ENCODE measurements at regions not wholly inside any gene's neighbourhood (a gene's known extent, or its start where the extent isn't known, plus 50 kb on each side); places are given as distances from the start of the nearest gene placed in this dataset.
"Not testable (repeated sequence)": the region's sequence is repeated elsewhere in the genome, so short reads cannot be mapped to it uniquely, and the experiment has no call there.

DNA sequence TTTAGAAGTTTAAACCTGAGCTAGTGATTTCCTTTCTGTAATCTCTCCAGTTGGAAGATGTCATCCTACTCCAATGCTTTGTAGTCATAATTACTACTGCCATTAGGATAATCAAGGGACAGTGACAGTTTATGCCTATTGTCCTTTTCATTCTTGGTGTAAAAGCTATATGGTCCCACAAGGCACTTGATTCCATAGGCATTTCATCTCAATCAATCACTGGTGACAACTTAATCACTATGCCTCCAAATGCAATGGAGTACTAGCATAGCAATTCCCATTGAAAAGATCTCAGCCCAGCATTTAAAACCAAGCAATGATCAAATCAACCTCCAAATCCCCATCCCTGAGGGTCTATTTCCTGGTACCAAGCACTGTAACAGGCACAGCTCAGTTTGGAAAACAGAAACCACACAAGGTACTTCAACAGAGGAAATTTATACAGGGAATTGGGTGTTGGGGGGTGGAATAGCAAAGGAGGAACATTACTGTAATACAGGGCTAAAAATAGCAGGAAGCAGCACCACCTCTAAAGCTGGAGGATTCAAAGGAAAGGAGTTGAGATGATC, 51.0 kb downstream of the FHIP2A start:
- no peak for DNase-seq (ENCODE audit: low spot score)

DNA sequence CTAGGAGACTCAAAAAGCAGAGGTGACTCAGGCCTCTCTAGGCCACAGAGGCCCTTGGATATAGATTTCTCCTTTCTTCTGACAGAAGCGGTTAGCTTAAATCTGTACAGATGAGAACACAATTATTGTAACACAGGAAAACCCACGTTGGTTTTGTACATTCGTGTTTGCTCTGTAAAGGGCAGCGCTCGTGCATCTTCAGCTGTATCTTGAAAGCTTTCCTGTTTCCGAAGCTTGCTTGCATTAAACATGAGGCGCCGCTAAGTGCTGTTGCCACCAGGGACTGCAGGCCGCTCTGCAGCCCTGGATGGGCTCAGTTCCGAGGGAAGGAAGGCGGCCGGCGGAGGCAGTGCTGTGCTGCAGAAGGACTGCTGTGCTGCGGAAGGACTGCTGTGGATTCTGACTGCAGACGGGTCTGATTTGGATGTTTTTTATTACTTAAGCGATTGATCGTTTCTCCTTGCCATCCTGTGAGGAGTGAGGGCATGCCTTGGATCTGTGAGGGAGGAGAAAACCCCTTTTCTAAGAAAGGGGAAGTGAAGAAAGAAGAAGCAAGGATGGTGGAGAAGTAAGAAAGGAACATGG, 53.3 kb downstream of the FHIP2A start:
- DNase-seq (ENCODE audit: low spot score) = peak; percentile 13

DNA sequence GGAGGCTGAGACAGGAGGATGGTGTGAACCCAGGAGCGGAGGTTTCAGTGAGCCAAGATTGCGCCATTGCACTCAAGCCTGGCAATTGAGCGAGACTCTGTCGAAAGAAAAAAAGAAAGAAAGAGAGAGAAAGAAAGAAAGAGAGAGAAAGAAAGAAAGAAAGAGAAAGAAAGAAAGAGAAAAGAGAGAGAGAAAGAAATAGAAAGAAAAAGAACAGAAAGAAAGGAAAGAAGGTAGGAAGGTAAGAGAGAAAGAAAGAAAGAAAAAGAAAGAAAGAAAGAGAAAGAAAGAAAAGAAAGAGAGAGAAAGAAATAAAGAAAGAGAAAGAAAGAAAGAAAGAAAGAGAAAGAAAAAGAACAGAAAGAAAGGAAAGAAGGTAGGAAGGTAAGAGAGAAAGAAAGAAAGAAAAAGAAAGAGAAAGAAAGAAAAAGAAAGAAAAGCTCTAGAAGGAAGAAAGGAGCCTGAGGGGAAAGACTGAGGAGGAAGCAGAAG, 54.1 kb downstream of the FHIP2A start:
- DNase-seq (ENCODE audit: low spot score) = not testable (repeated sequence)

DNA sequence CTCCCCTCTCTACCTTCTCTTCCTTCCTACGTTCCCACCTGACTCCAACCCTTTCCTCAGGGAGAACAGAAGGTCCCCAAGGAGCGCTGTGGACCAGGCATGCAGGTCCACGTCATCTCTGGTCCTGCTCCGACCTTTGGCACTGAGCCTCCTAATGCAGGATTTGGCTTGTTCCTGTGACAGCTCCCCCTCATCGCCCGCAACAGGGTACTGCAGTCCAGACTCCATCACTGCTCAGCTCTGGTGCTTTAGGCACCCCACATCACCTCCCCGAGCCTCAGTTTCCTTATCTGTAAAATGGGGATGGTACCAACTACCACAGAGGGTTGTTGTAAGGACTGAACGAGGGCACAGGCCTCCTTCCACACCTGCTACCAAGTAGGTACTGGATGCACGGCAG, 54.6 kb downstream of the FHIP2A start:
- no peak for DNase-seq (ENCODE audit: low spot score)

DNA sequence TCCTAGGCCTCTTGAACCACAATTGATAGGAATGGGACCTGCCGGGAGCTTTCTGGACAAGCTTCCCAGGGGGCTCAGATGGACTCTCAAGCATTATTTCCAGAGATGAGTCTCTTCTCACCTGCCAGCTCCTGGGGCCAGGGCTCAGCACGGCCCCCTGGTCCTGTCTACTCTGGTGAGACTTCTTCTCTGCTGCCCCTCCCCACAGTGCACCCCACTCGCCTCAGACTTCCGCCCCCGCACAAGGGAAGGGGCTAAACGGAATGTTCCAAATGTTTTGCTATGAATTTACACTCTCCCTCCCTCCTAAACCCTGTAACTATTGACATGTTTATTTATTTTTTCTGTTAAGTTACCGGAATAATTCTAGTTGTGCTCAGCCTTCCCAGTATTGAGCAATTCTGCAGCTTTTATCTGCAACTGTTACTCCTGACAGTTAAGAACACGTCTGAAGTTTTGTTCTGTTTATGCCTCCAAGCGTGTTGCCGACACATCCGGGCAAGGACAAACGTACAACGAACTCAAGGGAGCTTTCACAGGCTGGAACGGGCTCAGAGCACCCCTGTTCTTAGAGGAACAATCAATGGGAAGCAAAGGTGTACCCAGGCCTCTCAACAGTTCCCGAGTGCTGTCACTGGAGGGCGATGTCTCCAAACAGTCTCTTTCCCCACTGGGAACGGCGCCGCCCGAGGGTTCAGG, 55.2 kb downstream of the FHIP2A start:
- peak; percentile 73 for DNase-seq (ENCODE audit: low spot score)

DNA sequence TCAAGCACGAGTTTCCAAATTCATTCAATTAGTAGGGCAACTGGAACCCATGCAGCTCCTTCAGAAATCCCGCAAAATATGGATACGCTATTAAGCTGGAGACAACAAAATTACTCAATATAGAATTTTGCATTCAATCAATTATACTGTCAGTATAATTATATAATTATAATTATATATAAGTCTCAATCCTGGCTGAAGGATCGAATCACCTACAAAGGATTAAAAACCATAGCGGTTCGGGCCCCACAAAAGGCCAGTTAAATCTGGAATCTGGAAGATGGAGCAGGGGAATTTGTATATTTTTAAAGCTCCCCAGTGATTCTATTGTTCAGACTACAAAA, 55.7 kb downstream of the FHIP2A start:
- no peak for DNase-seq (ENCODE audit: low spot score)

DNA sequence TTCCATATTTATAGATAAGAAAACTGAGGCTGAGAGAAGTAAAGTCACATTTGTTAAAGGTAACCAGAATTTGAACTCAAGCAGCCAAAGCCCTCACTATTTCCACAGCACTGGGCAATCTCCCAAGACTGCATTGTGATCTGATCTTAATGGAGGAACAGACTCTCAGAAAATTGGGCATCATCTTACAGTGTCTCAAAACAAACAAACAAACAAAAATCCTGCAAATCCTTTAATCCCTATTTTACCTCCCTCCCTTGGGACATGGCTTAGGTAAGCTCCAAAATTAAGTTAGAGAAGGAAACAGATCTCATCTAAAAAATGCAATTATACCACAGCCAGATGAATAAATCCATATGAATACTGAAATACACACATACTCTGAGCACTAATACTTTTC, 57.5 kb downstream of the FHIP2A start:
- DNase-seq (ENCODE audit: low spot score) = no peak

DNA sequence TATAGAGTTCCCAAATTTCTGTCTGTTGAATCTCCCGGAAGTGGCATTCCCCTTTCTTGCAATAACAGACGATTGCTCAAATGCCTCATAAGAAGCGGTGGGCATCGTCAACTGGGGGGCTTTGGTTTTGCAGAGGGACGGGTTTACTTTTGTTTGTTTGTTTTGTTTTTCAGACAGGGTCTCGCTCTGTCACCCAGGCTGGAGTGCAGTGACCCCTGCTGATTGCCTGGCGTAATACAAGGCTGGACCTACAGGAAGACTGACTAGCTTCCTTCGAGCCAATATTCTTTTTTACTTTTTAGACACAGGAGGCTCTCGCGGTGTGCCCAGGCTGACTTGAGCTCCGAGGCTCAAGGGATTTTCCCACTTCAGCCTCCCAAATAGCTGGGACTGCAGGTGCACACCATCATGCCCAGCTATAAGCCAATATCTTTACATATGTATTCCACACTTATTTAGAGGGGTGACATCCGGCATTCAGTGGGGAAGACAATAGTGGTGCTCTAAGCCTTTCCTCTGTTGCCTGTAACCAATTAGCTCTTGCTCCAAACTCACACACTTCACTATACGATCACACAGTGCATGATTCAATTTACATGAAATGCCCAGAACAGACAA, 58.1 kb downstream of the FHIP2A start:
- peak; percentile 27 for DNase-seq (ENCODE audit: low spot score)

DNA sequence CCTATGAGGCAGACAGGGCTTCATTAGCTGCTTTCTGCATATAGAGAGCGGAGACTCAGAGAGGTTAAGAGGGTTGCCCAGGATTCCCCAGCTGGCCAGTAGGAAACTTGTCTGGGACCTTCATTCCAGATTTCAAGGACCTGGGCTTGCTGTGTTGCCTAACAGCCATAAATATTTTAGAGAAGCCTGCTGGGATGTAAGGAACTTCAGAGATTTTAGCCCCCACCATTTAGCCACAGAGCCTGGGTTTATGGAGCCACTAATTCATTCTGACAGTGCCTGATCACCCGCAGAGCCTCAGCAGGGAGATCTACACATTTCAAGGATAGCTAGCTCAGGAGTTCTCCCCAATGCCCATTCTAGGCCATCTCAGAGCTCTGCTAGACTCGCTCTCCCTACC, 56.6 kb upstream of the TRUB1 start:
- no peak for DNase-seq (ENCODE audit: low spot score)

DNA sequence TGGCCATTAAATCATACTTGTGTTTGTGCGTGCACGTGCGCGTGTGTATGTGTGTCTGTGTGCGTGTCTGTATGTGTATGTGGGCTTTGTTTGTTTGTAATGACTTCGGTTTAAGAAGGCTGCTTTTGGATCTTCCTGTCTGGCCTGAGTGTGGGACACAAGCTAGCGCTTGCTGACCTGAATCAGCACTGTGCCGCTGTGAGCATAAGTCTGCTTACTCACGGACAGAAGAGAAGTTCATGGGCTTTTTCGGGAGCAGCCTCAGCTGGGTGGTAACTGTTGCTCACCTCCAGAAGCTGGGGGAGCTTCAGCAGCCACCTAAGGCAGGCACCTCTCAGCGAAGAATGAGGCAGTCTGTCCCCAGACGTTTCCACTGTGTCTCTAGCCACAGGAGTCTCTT, 56.1 kb upstream of the TRUB1 start:
- no peak for DNase-seq (ENCODE audit: low spot score)

DNA sequence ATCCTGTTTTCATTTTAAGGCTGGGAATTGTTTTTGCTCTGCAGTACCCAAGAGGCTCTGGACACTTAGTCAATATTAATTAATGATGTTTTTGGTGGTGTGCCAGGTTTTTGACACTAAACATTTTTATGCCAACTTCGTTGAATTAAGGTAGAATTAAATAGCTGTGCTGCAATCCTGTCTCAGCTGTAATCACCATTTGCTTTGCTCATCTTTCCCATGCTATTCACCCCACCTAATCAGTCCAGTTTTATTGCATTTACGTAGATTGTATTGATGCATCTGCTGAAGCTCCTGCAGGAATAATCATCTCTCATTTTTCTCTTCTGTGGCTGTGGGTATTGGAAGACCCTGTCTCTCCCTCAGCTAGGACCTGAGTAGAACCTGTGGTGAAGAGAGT, 52.6 kb upstream of the TRUB1 start:
- DNase-seq (ENCODE audit: low spot score) = no peak

Measured in kidney tubule cell (primary cell).